ENCODE measurements at regions not wholly inside any gene's neighbourhood (a gene's known extent, or its start where the extent isn't known, plus 50 kb on each side); places are given as distances from the start of the nearest gene placed in this dataset.

DNA sequence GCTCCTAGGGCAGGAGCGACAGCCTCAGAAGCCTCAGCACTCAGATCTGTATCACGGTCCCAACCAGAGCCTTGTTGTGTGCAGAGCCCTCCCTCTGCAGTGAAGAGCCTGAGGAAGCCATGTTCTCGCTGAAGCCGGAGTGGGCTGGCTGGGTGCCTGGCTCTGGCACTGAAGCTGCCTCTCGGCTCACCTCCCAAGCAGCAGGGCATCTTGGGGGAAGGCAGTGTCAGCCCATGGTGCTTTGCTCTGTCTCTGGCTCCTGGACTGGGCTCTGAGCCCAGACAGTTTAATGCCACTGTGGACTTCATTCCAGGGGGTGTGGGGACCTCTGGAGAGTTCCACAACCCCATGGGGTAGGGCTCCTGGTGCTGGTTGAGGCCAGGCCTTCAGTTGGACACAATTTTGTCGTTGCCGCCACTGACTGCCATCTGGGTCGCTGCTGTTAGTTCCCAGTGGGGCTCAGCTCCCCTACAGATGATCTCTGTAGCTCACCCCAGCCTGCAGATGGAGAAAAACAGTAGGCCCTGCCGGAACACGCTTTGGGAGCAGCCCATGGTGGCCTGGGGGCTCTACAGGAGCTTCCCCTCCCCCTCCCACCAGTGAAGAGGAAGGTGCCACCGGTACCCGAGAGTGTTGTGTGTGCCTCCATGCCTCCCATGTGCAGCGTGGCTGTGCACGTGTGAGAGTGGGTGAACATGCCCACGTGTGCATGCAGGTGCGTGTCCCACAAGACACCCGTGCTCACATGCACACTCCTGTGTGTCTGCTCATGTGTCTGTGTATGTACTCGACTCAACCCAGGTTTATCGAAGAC is 86.5 kb upstream of the B3GAT1 start:
- Histone ChIP-seq H3K9me3 (ENCODE audit: control insufficient read depth in 1 of 2, insufficient read depth in 1 of 2, low read depth in 1 of 2, low read length in 2 of 2) (no peaks in the 10 kb centered on the region), H3K4me3 (replicated peaks in 1 of 2; ENCODE audit: low read depth in 1 of 2, low read length in 2 of 2) (no peak overlapping the region), H3K4me1 (ENCODE audit: control insufficient read depth in 1 of 2, insufficient read depth in 2 of 2, low read length in 2 of 2) (no peaks in the 10 kb centered on the region), H4K20me1 (ENCODE audit: insufficient read depth) (no peaks in the 10 kb centered on the region), H3K4me2 (ENCODE audit: low read length) (no peak overlapping the region), H3K9ac (ENCODE audit: low read length) (no peak overlapping the region), H3K27me3 (ENCODE audit: insufficient read depth, low read length) (no peaks in the 10 kb centered on the region), H3K79me2 (ENCODE audit: insufficient read depth, low read length) (no peaks in the 10 kb centered on the region), H3K27ac (ENCODE audit: low read depth, low read length) (no peak overlapping the region), H3K36me3 (ENCODE audit: control insufficient read depth in 1 of 2, insufficient read depth in 2 of 2, low read length in 2 of 2) (no peaks in the 10 kb centered on the region), H3K9me2 (ENCODE audit: insufficient read depth) (no peaks in the 10 kb centered on the region), H2AFZ (ENCODE audit: low read depth, low read length, poor library complexity, severe bottlenecking) (no peak overlapping the region)
- DNase-seq (ENCODE audit: low read depth, low spot score) (no peak), ATAC-seq (no peak)
- CTCF ChIA-PET: no interaction called here
- POLR2A ChIA-PET: no interaction called here
- TF ChIP-seq SRF (IDR thresholded peaks at IDR 0.05; ENCODE audit: low read depth): no peak
- no peak for TF ChIP-seq JUND (IDR thresholded peaks at IDR 0.05)
- TF ChIP-seq EZH2 (IDR thresholded peaks at IDR 0.05): no peak
- TF ChIP-seq CEBPB (IDR thresholded peaks at IDR 0.05; ENCODE audit: low read depth): no peak
- TF ChIP-seq FOSL1 (IDR thresholded peaks at IDR 0.05; ENCODE audit: low read depth): no peak
- TF ChIP-seq TCF7L2 (IDR thresholded peaks at IDR 0.05; ENCODE audit: borderline replicate concordance, extremely low read depth, insufficient read depth, insufficient read length): no peak
- TF ChIP-seq, protein P1, sequence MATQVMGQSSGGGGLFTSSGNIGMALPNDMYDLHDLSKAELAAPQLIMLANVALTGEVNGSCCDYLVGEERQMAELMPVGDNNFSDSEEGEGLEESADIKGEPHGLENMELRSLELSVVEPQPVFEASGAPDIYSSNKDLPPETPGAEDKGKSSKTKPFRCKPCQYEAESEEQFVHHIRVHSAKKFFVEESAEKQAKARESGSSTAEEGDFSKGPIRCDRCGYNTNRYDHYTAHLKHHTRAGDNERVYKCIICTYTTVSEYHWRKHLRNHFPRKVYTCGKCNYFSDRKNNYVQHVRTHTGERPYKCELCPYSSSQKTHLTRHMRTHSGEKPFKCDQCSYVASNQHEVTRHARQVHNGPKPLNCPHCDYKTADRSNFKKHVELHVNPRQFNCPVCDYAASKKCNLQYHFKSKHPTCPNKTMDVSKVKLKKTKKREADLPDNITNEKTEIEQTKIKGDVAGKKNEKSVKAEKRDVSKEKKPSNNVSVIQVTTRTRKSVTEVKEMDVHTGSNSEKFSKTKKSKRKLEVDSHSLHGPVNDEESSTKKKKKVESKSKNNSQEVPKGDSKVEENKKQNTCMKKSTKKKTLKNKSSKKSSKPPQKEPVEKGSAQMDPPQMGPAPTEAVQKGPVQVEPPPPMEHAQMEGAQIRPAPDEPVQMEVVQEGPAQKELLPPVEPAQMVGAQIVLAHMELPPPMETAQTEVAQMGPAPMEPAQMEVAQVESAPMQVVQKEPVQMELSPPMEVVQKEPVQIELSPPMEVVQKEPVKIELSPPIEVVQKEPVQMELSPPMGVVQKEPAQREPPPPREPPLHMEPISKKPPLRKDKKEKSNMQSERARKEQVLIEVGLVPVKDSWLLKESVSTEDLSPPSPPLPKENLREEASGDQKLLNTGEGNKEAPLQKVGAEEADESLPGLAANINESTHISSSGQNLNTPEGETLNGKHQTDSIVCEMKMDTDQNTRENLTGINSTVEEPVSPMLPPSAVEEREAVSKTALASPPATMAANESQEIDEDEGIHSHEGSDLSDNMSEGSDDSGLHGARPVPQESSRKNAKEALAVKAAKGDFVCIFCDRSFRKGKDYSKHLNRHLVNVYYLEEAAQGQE (IDR thresholded peaks at IDR 0.05; ENCODE audit: low read depth): no peak
- no peak for TF ChIP-seq RAD21 (IDR thresholded peaks at IDR 0.05; ENCODE audit: low read depth)
- no peak for TF ChIP-seq POLR2AphosphoS5 (IDR thresholded peaks at IDR 0.05; ENCODE audit: low read depth, low read length)
- TF ChIP-seq ZFX (IDR thresholded peaks at IDR 0.05): no peak
- TF ChIP-seq, protein P2, sequence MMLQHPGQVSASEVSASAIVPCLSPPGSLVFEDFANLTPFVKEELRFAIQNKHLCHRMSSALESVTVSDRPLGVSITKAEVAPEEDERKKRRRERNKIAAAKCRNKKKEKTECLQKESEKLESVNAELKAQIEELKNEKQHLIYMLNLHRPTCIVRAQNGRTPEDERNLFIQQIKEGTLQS (IDR thresholded peaks at IDR 0.05): no peak
- no peak for TF ChIP-seq EGR1 (IDR thresholded peaks at IDR 0.05; ENCODE audit: low read depth)
- TF ChIP-seq YY1 (IDR thresholded peaks at IDR 0.05; ENCODE audit: extremely low read depth, insufficient replicate concordance, low read depth, low read length): no peak
- no peak for TF ChIP-seq POLR2A (IDR thresholded peaks at IDR 0.05; ENCODE audit: borderline replicate concordance, extremely low read depth, insufficient read depth, insufficient read length)
- TF ChIP-seq, protein P3, sequence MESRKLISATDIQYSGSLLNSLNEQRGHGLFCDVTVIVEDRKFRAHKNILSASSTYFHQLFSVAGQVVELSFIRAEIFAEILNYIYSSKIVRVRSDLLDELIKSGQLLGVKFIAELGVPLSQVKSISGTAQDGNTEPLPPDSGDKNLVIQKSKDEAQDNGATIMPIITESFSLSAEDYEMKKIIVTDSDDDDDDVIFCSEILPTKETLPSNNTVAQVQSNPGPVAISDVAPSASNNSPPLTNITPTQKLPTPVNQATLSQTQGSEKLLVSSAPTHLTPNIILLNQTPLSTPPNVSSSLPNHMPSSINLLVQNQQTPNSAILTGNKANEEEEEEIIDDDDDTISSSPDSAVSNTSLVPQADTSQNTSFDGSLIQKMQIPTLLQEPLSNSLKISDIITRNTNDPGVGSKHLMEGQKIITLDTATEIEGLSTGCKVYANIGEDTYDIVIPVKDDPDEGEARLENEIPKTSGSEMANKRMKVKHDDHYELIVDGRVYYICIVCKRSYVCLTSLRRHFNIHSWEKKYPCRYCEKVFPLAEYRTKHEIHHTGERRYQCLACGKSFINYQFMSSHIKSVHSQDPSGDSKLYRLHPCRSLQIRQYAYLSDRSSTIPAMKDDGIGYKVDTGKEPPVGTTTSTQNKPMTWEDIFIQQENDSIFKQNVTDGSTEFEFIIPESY (IDR thresholded peaks at IDR 0.05; ENCODE audit: extremely low read depth, insufficient replicate concordance, low read length): no peak
- TF ChIP-seq SIN3A (IDR thresholded peaks at IDR 0.05; ENCODE audit: low read depth): no peak
- TF ChIP-seq, protein P4, sequence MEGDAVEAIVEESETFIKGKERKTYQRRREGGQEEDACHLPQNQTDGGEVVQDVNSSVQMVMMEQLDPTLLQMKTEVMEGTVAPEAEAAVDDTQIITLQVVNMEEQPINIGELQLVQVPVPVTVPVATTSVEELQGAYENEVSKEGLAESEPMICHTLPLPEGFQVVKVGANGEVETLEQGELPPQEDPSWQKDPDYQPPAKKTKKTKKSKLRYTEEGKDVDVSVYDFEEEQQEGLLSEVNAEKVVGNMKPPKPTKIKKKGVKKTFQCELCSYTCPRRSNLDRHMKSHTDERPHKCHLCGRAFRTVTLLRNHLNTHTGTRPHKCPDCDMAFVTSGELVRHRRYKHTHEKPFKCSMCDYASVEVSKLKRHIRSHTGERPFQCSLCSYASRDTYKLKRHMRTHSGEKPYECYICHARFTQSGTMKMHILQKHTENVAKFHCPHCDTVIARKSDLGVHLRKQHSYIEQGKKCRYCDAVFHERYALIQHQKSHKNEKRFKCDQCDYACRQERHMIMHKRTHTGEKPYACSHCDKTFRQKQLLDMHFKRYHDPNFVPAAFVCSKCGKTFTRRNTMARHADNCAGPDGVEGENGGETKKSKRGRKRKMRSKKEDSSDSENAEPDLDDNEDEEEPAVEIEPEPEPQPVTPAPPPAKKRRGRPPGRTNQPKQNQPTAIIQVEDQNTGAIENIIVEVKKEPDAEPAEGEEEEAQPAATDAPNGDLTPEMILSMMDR (IDR thresholded peaks at IDR 0.05 in 2 of 3, conservative IDR thresholded peaks at IDR 0.05 in 1 of 3; ENCODE audit: borderline replicate concordance in 1 of 3, insufficient read depth in 1 of 3, low read depth in 2 of 3, low read length in 2 of 3): no peak
- no peak for TF ChIP-seq EZH2phosphoT487 (IDR thresholded peaks at IDR 0.05; ENCODE audit: borderline replicate concordance)
- TF ChIP-seq CBX3 (IDR thresholded peaks at IDR 0.05; ENCODE audit: low read depth): no peak
- TF ChIP-seq, protein P5, sequence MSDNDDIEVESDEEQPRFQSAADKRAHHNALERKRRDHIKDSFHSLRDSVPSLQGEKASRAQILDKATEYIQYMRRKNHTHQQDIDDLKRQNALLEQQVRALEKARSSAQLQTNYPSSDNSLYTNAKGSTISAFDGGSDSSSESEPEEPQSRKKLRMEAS (IDR thresholded peaks at IDR 0.05): no peak
- intact Hi-C loops (cut with micrococcal nuclease): no loop called here
- no TSS peak for BruUV-seq (replicated peaks)
- RAD21 ChIA-PET (ENCODE audit: low non-redundant PET in 1 of 2, low total read pairs in 2 of 2, uncharacterized antibody in 2 of 2, unreplicated experiment in 2 of 2): no interaction called here

Measured in HCT116 (cell line).